ENCODE measurements at regions not wholly inside any gene's neighbourhood (a gene's known extent, or its start where the extent isn't known, plus 50 kb on each side); places are given as distances from the start of the nearest gene placed in this dataset.

GRCh38 chr2:237025090-237025865 is 60.4 kb upstream of the COPS8 start:
- TF ChIP-seq CTCF (IDR thresholded peaks at IDR 0.05) (no peak), POLR2A (IDR thresholded peaks at IDR 0.05) (peak; percentile 28), POLR2AphosphoS5 (IDR thresholded peaks at IDR 0.05) (peak in 2 of 3 donors; percentile 71 to 85), EP300 (IDR thresholded peaks at IDR 0.05; ENCODE audit: low read depth) (peak; percentile 86)
